Neural progenitor cell (in vitro differentiated cells): ENCODE measurements at regions not wholly inside any gene's neighbourhood (a gene's known extent, or its start where the extent isn't known, plus 50 kb on each side); places are given as distances from the start of the nearest gene placed in this dataset.

Source experiments
- DNase-seq: peaks from one replicate; pipeline ENCODE4 v3.0.0-alpha.2; 2016; ENCODE audit warnings: low spot score
- H2AFZ ChIP-seq: fragments of 200-600 bp; sonication (generic); replicated peaks from 2 replicates; pipeline ENCODE4 v1.6.1; 2016; ENCODE audit warnings: antibody characterized with exemption
- H3F3A ChIP-seq: fragments of 200-600 bp; sonication (generic); 2 replicates; pipeline ENCODE4 v1.6.1; 2016; ENCODE audit warnings: antibody characterized with exemption, low read depth
- H3K27ac ChIP-seq: fragments of 200-600 bp; sonication (generic); 2 replicates; pipeline ENCODE4 v1.5.1; 2016; ENCODE audit warnings: mild to moderate bottlenecking
- H3K27me3 ChIP-seq: fragments of 200-600 bp; sonication (generic); 2 replicates; pipeline ENCODE4 v1.6.1; 2016; ENCODE audit warnings: mild to moderate bottlenecking, moderate library complexity
- H3K36me3 ChIP-seq: fragments of 200-600 bp; sonication (generic); 2 replicates; pipeline ENCODE4 v1.5.1; 2016
- H3K4me1 ChIP-seq: fragments of 200-600 bp; sonication (generic); 2 replicates; pipeline ENCODE4 v1.6.1; 2016; ENCODE audit warnings: mixed run types
- H3K4me2 ChIP-seq: fragments of 200-600 bp; sonication (generic); 2 replicates; pipeline ENCODE4 v1.6.1; 2016
- H3K4me3 ChIP-seq: fragments of 200-600 bp; sonication (generic); 2 replicates; pipeline ENCODE4 v1.5.1; 2016
- H3K79me2 ChIP-seq: fragments of 200-600 bp; sonication (generic); 2 replicates; pipeline ENCODE4 v1.6.1; 2016; ENCODE audit warnings: low read depth
- H3K9ac ChIP-seq: fragments of 200-600 bp; sonication (generic); 2 replicates; pipeline ENCODE4 v1.6.1; 2016
- H3K9me3 ChIP-seq: fragments of 200-600 bp; sonication (generic); 2 replicates; pipeline ENCODE4 v1.5.1; 2016; ENCODE audit warnings: low read depth
- H4K20me1 ChIP-seq: fragments of 200-600 bp; sonication (generic); 2 replicates; pipeline ENCODE4 v1.6.1; 2016; ENCODE audit warnings: low read depth
- H3K27ac Mint-ChIP-seq: 3 replicates; pipeline ENCODE4 v1.8.0; 2021; ENCODE audit warnings: mixed read lengths
- H3K27me3 Mint-ChIP-seq: 2 replicates; pipeline ENCODE4 v1.8.0; 2022; ENCODE audit warnings: low read depth, mild to moderate bottlenecking, inconsistent platforms, moderate library complexity, mixed read lengths; ENCODE audit not compliant: insufficient read depth
- H3K36me3 Mint-ChIP-seq: 3 replicates; pipeline ENCODE4 v1.8.0; 2021; ENCODE audit warnings: mixed read lengths
- H3K4me1 Mint-ChIP-seq: 3 replicates; pipeline ENCODE4 v1.8.0; 2021; ENCODE audit warnings: mixed read lengths
- H3K4me3 Mint-ChIP-seq: 3 replicates; pipeline ENCODE4 v1.8.0; 2021; ENCODE audit warnings: mild to moderate bottlenecking, moderate library complexity, mixed read lengths
- H3K9me3 Mint-ChIP-seq: 3 replicates; pipeline ENCODE4 v1.8.0; 2020; ENCODE audit warnings: mixed read lengths
- CTCF ChIP-seq: fragments of 200-600 bp; sonication (generic); IDR thresholded peaks from 2 replicates; pipeline ENCODE4 v1.5.1; 2017; ENCODE audit warnings: antibody characterized with exemption, mild to moderate bottlenecking
- EZH2 ChIP-seq: fragments of 200-600 bp; sonication (generic); IDR thresholded peaks from 2 replicates; pipeline ENCODE4 v1.6.1; 2017; ENCODE audit warnings: antibody characterized with exemption, mild to moderate bottlenecking, moderate library complexity
- EZH2phosphoT487 ChIP-seq: fragments of 200-600 bp; sonication (generic); IDR thresholded peaks from 2 replicates; pipeline ENCODE4 v1.6.1; 2017; ENCODE audit warnings: antibody characterized with exemption

DNA sequence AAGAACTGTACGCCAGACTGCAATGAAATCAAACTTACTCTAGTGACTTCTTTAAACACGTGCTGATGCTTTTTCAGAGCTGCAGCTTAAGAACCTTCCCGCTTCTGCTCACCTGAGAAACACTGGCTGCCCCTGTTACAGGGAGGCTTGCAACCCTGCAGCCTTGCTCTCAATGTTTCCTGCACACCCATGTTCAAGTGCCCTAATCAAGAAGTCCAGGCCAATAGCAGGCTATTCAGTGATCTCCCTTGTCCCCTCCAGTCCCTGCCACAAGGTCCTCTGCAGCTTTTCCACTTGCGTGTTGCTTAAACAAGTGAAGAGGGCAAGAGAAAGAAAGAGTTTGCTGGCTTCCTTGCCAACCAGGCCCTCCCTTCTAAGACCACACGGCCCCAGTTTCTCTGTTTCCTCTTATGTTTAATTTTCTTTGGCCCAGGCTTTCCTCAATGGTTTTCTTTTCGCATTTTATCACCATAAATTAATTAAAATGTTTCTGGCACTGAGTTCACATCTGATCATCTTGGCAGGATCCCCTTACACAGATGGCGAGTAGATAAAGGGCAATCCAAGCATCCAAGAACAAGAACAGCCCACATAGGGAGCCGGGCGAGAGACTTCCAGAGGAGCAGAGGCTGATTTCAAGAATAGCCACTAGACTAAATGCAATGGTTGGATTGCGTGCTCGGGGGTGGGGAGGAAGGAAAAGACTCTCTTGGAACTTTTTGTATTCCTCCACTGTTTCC lies 82.3 kb upstream of the CDKN3 start:
- H3K36me3 ChIP-seq: no peaks in the 10 kb centered on the region
- peaks cover 4% of the 10 kb centered on the region for H3K27me3 Mint-ChIP-seq
- no peak overlapping the region for H3K27ac ChIP-seq
- no peaks in the 10 kb centered on the region for H3K9me3 Mint-ChIP-seq
- no peak overlapping the region for H2AFZ ChIP-seq
- H3K79me2 ChIP-seq: no peaks in the 10 kb centered on the region
- no peak overlapping the region for H3K9ac ChIP-seq
- H3K27me3 ChIP-seq: no peaks in the 10 kb centered on the region
- no peaks in the 10 kb centered on the region for H3F3A ChIP-seq
- H4K20me1 ChIP-seq: no peaks in the 10 kb centered on the region
- TF ChIP-seq EZH2phosphoT487: no peak
- no peak for TF ChIP-seq CTCF
- TF ChIP-seq EZH2: no peak
- H3K27ac Mint-ChIP-seq: peak overlapping the region; percentile 11
- no peak overlapping the region for H3K4me2 ChIP-seq
- H3K4me3 ChIP-seq: no peak overlapping the region
- H3K4me3 Mint-ChIP-seq: no peak overlapping the region
- DNase-seq: no peak
- H3K36me3 Mint-ChIP-seq: no peaks in the 10 kb centered on the region
- H3K4me1 Mint-ChIP-seq: peaks cover 21% of the 10 kb centered on the region
- H3K4me1 ChIP-seq: peaks cover 11% of the 10 kb centered on the region
- no peaks in the 10 kb centered on the region for H3K9me3 ChIP-seq

GRCh38 chr14:54316652-54317051 lies 80.2 kb upstream of the CDKN3 start:
- Histone ChIP-seq H3K27me3 (no peaks in the 10 kb centered on the region), H3K79me2 (no peaks in the 10 kb centered on the region), H3K9ac (no peak overlapping the region), H4K20me1 (no peaks in the 10 kb centered on the region), H3K36me3 (no peaks in the 10 kb centered on the region), H3K4me1 (peaks cover 11% of the 10 kb centered on the region), H3K27ac (no peak overlapping the region), H3K4me3 (no peak overlapping the region), H2AFZ (no peak overlapping the region), H3K4me2 (no peak overlapping the region), H3K9me3 (no peaks in the 10 kb centered on the region), H3F3A (no peaks in the 10 kb centered on the region)
- no peak for TF ChIP-seq CTCF
- TF ChIP-seq EZH2phosphoT487: no peak
- TF ChIP-seq EZH2: no peak
- no peak for DNase-seq
- Mint-ChIP-seq H3K27ac (no peak overlapping the region), H3K36me3 (no peaks in the 10 kb centered on the region), H3K27me3 (peaks cover 7% of the 10 kb centered on the region), H3K9me3 (no peaks in the 10 kb centered on the region), H3K4me3 (no peak overlapping the region), H3K4me1 (peaks cover 26% of the 10 kb centered on the region)

DNA sequence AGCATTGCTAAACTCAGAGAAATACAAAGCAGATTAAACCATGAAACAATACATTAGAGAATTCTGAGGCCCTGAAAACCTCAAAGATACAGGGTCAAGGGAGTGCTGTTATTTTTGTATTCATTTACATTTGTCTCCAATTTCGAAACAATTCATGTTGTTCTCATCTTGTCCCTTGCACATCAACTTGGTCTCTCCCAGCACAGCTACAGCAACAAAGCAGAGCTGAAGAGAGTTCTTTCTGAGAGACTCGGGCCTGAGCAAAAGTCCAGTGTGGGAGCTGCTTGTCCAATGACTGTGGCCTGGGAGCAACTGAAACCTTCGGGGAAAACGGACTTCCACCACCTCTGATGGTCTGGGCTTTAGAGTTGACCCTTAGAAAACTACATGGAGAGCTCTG lies 79.4 kb upstream of the CDKN3 start:
- H3K4me1 Mint-ChIP-seq: peaks cover 32% of the 10 kb centered on the region
- no peak overlapping the region for H2AFZ ChIP-seq
- H3K79me2 ChIP-seq: no peaks in the 10 kb centered on the region
- no peak overlapping the region for H3K27ac ChIP-seq
- TF ChIP-seq EZH2 (no peak), EZH2phosphoT487 (no peak), CTCF (no peak)
- no peak overlapping the region for H3K4me2 ChIP-seq
- H4K20me1 ChIP-seq: no peaks in the 10 kb centered on the region
- no peak for DNase-seq
- H3K9me3 Mint-ChIP-seq: no peaks in the 10 kb centered on the region
- peaks cover 7% of the 10 kb centered on the region for H3K27me3 Mint-ChIP-seq
- H3K4me1 ChIP-seq: peaks cover 16% of the 10 kb centered on the region
- H3F3A ChIP-seq: no peaks in the 10 kb centered on the region
- H3K27ac Mint-ChIP-seq: peak overlapping the region; percentile 60
- no peaks in the 10 kb centered on the region for H3K36me3 Mint-ChIP-seq
- H3K36me3 ChIP-seq: no peaks in the 10 kb centered on the region
- H3K4me3 Mint-ChIP-seq: no peak overlapping the region
- H3K9ac ChIP-seq: no peak overlapping the region
- no peak overlapping the region for H3K4me3 ChIP-seq
- H3K9me3 ChIP-seq: no peaks in the 10 kb centered on the region
- no peaks in the 10 kb centered on the region for H3K27me3 ChIP-seq
